Activated gamma-delta T cell treated with Interleukin-2 at 50 U/mL for 16 hours (primary cell): ENCODE measurements at regions not wholly inside any gene's neighbourhood (a gene's known extent, or its start where the extent isn't known, plus 50 kb on each side); places are given as distances from the start of the nearest gene placed in this dataset.
"Not testable (repeated sequence)": the region's sequence is repeated elsewhere in the genome, so short reads cannot be mapped to it uniquely, and the experiment has no call there.

Experiments
- DNase-seq: peaks from one replicate; pipeline ENCODE4 v3.0.0-alpha.2; 2020

DNA sequence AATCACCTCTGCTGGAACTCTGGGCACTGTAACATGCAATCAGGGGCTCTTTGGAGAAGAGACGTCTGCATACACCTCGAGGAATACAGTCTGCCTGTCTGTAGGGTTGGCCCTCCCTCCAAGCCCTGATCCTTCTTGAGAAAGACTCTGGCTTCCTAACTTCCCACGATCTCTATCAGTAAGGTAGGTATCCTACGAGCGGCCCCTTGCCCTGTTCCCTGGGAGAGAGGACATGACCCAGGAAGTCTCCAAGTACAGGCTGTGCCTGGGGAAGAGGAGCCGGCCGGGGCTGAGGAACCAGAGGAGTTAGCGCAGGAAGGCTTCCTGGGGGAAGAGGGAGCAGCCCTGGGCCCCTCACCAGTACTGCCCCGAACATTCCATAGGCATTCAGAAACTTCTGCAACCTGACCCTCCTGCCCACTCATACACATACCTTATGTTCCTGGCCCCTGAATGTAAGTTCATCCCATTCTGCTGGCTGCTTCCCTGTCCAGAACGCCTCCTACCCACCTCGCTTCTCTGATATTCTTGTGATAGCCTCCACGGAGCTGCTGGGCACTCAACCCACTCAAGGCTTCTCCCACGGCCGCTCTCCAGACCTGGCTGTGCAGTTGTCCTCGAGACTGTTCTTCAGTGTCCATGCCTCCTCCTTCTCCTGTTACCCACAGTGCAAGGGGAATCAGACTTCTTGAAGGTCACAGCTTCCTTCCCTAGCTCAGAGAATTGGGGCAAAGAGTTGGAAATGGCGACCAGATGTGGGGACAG lies 116.1 kb downstream of the CYP26B1 start:
- DNase-seq = no peak

DNA sequence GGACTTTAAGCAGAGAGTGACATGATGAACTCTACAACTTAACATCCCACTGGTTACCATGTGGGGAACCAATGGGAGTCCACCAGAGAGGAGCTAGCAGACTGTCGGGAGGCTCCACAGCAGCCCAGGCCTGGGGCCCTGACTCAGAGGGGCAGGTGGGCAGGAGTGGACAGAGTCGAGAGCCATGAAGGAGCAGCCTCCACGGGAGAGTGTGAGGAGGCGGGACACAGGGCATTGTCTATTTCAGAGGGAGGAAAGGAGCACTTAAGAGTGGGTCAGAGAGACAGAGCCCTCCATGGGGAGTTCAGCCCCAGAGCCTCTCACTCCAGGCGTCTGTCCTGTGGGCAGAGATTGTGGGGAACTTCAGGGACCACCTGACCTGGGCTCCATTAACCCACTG lies 118.7 kb downstream of the CYP26B1 start:
- no peak for DNase-seq

DNA sequence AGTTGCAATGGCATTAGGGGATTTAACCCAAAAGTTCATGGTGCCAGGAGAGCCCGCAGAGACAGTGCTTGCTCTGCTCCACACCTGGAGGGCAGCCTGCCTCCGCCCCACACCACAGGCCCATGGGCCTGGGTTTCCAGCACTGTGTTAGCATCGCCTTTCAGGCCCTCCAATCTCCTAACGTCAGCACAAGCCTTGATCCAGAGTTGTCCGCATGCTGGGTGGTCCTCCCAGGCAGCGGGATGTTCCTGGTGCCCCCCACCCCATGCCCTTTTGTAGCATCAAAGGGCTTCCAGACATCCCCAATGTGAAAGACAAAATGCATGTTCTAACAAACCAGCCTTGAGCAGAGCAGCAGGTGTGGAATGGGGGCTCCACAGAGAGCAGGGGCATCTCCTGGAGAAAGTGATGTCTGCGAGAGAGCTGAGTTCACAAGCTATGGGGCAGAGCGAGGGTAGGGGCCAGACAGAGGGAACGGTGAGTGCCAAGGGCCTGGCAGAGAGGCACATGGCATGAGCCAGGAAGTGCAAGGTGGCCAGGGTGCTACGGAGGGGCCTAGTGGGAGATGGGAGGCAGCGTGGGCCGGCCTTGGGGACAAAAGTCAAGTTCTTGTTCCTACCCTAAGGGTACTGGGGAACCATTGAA lies 119.2 kb downstream of the CYP26B1 start:
- DNase-seq = no peak

DNA sequence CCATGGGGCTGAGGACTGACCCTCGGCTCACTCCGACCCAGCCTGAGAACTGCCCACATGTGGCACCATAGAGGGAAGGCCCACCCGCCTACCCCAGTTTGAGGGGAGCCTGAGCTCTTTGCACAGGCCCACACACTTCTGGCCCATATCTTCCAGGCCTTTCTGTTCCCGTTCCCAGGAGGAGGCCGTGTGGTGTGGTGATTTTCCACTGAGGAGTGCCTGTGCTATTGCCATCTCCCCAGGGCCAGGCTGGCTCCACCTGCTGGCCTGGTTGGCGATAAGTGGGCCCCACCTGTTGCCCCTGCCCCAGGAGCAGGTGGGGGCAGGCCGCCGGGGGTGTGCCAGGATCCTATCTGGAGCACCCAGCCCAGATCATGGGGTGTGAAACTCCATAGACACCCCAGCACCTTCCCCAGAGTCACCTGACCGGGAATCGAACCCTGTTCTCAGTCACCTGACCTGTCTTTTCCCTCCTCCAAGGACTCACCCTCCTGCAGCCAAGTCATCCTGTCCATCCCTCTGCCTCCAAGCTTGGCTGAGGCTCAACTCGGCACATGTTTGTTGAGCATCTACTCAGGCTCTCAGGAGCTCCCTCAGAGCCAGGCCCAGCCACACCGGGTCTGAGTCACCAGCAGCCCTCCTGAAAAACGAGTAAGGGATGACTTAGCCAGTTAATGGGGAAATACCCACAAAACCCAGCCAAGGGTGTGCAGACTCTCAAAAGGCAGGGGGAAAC lies 120.1 kb downstream of the CYP26B1 start:
- DNase-seq = no peak

DNA sequence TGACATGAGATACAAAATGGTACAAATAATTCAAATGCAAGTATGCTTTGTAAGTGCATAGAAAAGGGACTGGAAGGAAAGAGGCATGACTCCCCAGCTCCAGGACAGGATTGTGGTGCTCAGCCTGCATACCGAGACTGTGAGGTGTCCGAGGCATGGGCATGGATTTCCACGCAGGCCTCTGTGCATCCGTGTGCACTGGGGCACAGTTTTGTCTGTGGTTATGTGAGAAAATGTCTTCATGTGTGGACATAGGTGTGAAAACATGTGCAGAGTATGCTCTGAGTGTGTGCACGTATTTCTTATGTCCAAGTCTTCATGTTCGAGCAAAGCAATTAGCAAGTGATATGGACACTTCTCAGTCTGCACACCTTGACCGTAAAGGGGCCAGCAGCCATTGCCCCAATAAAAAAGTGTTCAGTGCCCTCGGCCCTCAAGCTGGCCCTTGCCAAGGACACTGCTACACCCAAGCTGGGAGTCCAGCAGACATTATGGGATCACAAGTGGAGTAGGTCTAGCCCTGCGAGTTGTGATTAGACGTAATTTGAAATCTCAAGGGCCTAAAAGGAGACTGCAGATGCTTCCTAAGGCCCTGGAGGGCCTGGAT lies 120.7 kb downstream of the CYP26B1 start:
- DNase-seq = no peak

DNA sequence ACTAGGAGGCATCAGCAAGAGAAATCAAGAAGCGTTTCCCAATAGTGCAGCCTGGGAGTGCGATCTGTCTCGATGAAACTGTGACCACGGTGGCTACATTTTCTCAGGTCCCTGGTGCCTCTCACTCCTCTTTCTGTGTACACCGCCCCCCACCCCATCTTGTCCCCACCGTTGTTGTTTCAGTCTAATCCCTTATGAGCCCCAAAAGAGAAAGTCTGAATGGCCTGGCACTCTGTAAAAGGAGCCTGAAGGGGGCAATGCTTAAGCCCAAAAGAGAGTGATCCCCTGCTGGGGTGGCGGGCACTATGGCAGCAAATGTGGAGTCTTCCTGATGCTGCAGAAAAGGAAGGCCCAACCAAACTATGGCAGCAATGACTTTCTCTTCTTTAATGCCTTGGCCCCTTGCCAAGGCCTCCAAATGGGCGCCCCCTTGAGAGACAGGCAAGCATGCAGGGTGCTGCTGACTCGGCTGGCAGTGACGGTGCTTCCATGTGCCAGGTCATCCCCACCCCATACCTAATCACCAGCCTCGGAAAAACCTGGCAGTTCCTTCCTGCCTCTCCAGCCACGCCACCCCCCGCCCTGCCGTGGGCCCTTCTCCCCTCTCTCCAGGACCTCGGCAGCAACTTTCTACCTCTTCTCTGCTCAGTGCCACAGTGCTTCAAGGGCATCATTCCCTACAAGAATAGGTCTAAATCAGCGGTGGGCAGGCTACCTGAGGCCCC lies 123.0 kb downstream of the CYP26B1 start:
- no peak for DNase-seq

DNA sequence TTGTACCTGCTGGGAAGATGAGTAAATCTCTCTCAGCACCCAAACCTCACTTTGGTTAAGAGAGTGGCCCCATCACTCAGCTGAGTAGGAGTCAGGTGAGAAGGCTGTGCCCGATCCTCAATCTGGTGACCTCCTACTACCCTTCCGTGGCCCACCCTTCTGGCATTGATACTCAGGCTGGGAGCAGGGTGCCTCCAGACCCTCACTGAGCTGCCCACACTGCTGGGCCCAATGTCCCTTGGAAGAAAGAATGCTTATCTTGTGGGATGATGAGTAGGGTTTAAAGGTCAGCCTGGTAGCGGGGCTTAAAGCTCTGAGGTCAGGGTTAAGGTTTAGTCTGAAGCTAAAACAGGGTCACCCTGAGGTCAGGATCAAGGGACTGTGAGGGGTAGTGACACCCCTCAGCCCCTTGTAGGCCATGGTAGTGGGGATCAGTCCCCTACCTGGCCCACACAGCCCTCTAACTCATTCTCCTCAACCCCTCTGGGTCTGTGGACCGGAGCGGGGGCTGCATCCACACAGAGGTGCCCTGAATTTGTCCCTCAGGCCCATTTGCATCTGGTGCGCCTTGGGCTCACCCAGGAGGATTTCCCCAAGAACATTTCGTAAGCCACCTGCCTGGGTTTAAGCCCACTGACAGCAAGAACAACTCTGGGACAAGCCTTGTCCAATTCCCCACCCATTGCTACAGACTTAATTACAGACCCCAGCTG lies 123.8 kb downstream of the CYP26B1 start:
- DNase-seq = no peak

DNA sequence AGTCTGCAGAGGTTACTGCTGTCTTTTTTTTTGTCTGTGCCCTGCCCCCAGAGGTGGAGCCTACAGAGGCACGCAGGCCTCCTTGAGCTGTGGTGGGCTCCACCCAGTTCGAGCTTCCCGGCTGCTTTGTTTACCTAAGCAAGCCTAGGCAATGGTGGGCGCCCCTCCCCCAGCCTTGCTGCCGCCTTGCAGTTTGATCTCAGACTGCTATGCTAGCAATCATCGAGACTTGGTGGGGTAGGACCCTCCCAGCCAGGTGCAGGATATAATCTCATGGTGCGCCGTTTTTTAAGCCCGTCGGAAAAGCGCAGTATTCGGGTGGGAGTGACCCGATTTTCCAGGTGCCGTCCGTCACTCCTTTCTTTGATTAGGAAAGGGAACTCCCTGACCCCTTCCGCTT lies 126.3 kb downstream of the CYP26B1 start:
- not testable (repeated sequence) for DNase-seq

DNA sequence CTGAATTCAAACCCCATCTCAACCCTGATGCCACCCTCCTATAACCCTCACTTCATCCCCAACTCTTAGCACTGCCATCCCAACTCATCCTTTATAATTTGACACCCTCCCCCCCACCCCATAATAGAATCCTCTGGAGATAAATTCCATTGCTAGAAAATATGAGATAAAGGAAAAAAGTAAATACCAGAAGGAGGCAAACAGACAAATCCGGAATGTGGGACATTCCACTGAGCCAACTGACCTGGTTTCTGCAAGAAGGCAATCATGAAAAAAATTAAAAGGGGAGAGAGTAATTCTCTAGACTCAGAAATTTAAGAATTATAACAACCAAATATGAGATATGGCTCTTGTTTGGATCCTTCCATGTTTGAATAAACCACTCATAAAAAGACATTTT lies 132.4 kb downstream of the CYP26B1 start:
- DNase-seq = no peak

DNA sequence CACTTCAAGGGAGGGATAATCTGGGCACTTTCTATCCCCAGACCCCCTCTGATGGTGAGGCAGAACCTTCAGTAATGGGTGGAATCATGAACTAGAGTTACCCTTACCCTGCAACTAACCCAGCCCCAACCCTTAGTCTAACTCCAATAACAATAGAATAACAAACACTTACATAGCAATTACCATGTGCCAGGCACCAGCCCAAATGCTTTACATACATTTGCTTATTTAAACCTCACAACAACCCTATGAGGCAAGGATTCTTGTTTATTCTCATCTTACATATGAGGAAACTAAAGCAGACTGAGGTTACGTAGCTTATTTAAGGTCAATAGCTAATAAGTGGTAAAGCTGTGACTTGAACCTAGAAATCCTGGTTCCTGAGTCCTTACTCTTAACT lies 132.8 kb downstream of the CYP26B1 start:
- DNase-seq = no peak

DNA sequence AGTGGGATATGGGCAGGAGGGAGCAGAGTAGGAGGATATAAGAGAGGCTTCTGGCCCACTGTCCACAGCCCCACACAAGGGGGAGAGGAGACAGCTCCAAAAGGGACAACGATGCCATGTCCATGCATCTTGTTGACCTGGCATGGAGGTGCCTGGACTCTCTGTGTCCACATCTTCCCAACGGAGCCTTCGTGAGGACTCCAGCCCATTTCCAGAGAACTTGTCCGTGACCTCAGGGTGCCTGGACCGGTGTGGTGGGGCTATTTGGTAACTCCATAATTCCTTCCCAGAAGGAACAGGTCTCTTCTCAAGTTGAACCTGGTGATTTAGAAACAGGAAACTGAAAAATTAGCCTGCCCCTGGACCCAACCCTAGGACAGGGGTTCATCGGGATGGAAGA lies 133.9 kb downstream of the CYP26B1 start:
- DNase-seq = no peak

DNA sequence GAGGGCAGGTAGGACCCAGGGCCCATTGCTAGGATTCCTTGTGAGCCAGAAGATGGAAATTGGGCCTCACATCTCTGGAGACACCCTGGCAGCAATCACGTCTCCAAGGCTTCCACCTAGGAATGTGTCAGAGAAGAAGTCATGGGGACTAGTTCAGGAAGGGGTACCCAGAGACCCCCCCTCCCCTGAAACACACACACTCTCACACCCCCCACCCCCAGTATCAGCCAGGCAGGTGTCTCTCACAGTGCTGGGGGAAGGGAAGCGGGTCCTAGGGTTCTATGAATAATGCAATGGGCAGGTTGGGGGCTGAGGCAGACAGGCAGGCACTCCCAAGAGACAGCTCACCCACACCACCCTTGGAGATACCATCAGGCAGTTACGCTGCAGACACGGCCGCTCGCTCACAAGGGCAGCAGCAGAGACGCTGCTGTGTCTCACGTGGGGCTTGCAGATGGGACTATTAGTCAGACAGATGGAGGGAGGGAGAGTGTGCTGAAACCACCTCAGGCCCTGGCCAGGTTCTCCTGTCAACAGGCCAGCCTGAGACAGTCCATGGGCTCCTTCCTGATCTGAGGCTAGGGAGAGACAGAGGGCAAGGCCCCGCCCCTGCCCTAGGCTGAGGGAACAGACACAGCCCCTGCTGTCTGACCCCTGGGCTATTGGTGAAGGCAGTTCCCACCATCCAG lies 134.6 kb downstream of the CYP26B1 start:
- no peak for DNase-seq

DNA sequence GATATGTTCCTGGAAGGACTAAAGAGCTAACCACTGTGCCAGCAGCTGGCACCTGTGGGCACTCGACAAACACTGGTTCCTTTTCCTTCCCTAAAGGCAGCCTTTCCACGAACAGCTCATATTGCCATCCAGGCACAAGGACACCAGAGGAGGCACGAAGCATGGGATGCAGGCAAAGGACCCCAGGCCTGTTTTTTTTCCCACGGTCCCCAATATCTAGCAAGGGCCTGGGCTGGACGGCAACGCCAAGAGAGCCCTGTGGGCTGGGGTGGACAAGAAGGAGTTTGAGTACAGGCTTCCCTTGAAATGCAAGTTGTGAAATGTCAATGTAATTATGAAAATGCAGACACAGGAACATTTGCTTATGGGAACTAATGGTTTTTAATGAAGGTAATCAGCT lies 135.9 kb downstream of the CYP26B1 start:
- no peak for DNase-seq

DNA sequence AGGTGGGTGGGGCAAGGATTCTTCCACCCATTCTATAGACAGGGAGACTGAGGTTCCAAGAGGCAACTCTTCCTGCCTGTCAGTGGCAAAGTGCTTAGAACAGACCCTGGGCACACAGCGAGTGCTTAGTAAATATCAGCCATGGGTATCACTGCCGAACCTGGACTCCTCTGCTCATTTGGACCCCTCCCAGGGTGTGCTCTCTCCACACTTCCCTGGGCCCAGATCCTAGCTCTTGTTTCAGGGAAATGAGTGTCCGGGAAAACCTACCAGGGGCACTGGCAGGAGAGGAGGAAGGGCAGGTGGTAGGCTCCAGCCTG lies 136.3 kb downstream of the CYP26B1 start:
- DNase-seq = no peak

DNA sequence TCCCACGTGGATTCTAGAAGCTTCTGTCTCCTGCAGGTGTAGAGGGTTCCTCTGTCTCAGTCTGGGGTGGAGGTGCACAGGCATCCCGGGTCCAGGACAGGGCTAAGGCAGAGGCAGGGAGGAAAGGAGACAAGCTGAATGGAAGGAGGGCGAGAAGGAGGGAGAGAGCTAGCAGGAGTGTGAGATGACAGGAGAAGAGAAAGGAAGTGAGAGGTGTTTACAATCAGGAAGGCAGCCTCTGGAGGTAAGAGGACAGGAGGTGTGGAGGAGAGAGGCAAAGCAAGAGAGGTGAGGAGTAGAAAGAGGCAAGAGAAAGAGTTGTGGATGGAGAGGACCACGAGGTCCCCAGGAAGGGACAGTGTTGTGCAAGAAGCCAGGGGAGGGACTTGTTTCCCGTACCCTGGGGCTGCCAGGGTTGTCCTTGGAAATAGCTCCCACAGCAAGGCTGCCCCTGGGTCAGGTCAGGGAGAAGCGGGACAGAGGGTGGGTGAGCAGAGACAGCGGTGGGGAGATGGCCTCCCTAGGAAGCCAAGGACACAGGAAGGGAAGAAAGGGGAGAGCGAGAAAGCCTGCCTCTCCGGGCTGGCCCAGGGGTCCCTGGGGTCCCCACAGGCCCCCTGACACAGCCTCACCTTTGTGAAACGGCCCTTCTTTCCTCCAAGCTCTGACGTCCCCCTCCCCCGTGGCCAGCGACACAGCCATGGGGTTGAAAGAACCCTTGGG lies 136.9 kb downstream of the CYP26B1 start:
- no peak for DNase-seq

DNA sequence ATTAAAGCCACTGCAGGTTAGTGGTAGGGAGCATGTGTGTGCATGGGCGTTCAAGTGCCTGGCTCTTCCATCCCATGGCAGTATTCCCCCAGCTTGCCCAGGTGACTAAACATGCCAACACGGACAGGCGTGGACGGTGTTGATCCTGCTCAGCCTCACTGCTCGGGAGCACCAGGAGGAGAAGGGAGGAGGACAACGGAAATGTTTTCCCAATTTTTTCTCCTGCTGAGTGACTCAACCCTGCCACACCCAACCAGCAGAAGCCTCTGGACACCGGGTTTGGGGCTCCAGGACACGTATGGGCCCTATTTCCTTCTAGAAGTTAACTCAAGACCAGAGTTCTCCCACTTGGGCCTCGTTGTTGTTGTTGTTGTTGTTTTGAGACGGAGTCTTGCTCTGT lies 139.1 kb downstream of the CYP26B1 start:
- no peak for DNase-seq

DNA sequence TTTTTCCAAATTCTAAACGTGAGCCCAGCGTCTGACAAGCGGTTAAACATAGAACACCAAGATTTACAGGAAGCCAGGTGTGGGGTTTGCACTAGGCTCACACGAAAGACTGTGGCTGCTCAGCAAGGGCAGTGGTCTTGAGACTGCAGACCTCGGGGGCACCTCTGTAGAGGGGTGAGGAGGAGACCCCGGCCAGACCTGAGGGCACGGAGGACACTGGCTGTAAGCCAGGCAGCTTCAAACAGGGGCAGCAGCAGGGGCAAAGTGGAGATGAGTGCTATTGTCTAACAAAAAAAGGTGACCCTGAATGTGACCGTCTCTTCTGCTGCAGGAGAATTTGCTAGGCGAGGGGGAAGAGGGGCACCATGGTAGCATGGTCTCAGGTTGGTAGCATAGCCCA lies 140.3 kb downstream of the CYP26B1 start:
- no peak for DNase-seq

DNA sequence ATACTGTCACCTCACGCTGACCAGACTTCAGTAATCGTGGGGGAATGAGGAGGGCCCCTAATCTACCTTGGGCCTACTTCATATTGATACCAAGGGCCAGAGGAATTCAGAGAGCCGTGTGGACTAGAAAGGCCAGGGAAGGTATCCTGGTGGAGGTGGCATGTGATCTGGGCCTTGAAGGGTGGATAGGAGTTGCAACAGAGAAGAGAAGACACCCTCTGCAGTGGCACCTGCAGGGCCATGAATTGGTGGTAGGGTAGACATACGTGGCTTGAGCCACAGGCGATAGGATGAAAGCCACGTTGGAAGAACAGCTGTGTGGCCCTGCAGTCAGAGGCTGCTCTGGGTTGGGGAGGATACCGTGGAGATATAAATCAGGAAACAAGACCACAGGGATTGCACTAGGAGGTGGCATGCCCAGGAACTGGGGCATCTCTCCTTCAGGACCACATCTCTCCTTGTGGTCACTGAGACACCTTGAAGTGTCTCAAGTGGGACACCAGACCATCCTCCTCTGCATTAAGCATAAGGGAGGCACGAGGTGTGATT lies 141.4 kb downstream of the CYP26B1 start:
- no peak for DNase-seq

DNA sequence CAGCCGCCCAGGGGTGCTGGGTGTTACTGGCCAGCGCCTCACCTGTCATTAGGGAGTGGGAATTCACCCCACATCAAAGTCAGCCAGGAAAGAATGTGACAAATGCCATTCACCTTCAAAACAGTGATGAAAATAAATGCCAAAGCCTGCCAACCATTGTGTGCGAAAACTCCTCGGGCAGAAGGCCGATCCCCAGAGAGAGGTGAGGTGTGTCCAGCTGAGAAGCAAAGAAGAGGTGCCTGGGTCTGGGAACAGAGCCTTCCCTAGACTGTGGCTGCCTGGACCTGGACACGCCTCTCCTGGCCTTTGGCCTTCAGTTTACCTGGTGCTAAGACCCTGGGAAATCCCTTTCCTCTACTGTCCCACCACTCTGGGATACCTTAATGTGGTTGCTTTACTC lies 142.7 kb downstream of the CYP26B1 start:
- no peak for DNase-seq

DNA sequence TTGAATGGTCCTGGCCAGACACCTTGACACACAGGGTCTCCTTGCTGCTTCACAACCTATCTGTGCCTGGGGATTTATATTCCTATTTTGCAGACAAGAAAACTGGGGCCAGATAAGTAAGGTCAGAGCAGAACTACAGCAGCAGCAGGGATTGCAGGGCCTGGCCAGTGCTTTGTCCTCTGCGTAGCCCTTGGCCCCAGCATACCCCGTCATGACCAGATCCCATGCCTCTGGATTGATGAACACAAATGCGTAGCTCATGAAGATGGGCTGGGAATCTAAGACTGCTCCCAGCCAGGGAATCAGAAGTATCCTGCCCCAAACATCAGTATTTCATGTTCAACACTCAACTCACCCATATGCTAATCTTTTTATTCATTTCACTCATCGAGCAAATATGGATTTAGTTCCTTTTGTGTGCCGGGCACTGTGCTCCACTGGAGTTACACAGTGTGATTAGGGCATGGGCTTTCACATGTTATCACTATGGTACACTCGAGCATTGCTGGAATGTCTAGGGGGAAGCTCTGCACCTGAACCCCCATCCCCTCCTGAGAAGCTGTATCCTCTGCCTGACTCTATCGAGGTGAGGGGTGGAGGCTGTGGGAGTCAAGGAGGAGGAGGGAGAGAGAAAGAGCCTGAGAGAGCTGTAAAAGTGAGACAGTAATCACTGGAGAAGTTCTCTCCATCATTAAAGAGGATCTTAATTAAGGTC lies 143.3 kb downstream of the CYP26B1 start:
- DNase-seq = no peak
